ENCODE measurements at regions not wholly inside any gene's neighbourhood (a gene's known extent, or its start where the extent isn't known, plus 50 kb on each side); places are given as distances from the start of the nearest gene placed in this dataset.
"Not testable (repeated sequence)": the region's sequence is repeated elsewhere in the genome, so short reads cannot be mapped to it uniquely, and the experiment has no call there.

- DNase-seq (ENCODE audit: low read depth in 2 of 2) = no peak
Measured at GRCh38 chr6:134675110-134676054, 274.5 kb downstream of the ALDH8A1 start.

DNA sequence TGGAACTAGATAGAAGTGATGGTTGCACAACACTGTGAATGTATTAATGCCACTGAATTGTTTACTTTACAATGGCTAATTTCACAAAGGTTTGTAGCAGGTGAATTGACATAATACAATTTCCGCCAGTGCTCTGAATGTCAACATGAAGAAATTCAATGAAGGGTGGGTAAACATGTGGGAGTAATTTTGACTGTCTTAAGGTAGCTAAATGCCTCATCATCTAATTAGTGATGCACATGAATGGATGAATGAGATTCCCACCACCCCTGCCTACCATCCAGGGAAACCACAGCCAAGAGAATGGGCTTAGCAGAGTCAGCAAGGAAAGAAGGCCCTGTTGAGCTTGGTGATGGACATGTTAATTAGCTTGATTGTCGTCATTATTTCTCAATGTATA, 275.3 kb downstream of the ALDH8A1 start:
- DNase-seq (ENCODE audit: low read depth in 2 of 2) = no peak

DNA sequence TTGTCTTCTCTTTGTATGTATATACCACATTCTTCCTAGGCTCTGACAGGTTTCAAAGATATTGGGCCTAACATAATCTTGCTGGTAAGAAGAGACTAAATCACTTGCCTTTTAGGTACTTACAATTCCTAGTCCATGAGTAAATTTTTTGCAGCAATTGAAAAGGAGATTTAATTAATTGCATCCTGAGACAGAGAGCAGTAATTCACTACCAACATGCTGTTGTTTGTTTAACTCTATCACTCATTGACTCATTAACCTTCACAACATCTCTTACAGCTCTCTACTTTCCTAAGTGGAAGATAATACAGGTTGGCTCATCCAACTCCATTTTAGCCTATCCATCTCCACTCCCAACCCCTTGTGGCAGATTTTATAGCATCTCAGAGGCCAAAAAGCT, 280.4 kb downstream of the ALDH8A1 start:
- no peak for DNase-seq (ENCODE audit: low read depth in 2 of 2)

DNA sequence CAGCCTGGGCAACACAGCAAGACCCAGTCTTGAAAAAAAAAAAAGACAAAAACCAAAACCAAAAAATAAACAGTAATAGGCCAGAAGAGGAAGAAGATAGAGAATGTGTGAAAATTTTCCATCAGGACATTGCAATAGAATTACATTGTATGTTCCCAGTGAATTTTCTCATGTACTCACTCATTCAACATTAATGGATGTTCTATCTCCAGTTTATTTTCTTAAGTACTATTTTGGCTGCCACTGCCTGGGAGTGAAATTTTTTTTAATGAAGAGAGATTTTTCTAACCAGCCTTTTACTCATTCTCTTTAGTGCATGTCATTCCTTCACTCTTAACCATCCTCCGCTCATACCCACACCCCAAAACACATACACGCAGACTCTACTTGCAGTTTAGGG, 282.8 kb downstream of the ALDH8A1 start:
- DNase-seq (ENCODE audit: low read depth in 2 of 2) = no peak

- no peak for DNase-seq (ENCODE audit: low read depth in 2 of 2)
Measured at GRCh38 chr6:134666125-134666524, 283.8 kb downstream of the ALDH8A1 start.

DNA sequence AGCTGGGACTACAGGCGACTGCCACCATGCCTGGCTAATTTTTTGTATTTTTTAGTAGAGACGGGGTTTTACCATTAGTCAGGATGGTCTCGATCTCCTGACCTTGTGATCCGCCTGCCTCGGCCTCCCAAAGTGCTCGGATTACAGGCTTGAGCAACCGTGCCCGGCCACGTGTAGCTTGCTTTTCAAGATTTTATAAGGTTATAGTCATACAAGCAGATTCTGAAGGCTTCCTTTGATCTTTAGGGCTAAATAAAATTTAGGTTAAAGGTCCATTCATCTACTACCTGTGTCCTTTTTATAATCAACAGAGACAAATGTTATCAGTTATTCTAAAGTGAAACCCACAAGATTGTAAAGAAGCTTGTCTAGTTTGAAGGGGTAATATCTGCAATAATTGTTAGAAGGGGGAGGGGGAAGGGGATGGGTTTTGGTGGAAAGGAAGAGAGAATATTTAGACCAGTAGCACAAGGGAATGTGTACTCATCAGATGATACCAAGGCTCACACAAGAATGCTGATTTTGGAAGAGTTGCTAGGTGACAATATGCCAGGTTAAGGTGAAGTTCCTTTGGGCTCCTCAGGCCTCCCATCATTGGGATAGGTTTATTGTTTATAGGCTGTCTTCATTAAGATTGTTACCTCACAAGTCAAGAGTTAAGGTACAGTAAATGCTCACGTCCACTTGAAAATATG, 284.7 kb downstream of the ALDH8A1 start:
- DNase-seq (ENCODE audit: low read depth in 2 of 2) = no peak

DNA sequence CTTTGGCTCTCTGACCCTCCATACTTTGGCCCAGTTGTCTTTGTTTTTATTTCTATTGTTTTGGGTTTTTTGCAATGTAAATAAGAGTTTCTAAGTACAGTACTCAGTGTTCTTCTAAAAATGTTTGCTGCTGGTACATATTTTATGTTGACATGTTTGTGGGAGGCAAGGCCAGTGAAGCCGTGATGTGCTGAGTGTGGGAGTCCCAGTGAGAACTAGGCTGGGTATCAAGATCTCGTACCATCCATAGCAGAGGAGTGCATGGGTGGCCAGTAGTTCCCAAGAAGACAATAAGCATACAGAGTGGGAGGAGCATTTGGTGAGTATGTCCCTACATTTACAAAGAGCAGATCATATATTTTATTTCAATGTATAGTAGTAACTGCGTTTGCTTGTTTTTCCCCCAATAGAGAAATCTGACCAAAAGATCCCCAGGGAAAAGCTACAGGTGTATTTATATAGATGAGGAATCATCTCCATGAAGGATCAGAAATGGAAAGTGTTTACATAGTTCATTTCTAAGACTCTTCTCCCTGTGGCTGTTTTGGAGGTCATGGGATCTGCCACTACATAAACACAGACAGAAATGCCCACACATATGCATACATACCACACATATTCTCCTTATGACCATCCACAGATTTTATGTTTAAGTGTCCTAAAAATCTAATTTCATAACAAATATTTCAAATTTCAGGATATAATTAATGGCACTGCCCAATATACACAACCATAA, 285.9 kb downstream of the ALDH8A1 start:
- DNase-seq (ENCODE audit: low read depth in 2 of 2) = no peak

GRCh38 chr6:134663356-134663755, 286.5 kb downstream of the ALDH8A1 start:
- no peak for DNase-seq (ENCODE audit: low read depth in 2 of 2)

- DNase-seq (ENCODE audit: low read depth in 2 of 2) = no peak
Measured at GRCh38 chr6:134662077-134662700, 287.7 kb downstream of the ALDH8A1 start.

DNA sequence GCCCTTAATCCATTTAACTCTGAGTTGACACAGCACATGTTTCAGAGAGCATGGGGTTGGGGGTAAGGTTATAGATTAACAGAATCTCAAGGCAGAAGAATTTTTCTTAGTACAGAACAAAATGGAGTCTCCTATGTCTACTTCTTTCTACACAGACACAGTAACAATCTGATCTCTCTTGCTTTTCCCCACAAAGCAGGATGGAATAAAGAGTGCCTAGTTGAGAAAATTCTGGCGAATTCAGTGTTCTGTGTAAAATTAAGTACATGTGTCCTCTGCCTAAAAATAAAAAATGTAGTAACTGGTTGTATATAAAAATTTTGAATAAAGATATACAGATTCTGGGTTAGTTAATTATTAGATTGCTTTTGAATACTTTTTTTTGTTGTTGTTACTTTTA, 290.0 kb downstream of the ALDH8A1 start:
- DNase-seq (ENCODE audit: low read depth in 2 of 2) = not testable (repeated sequence)

GRCh38 chr6:134658596-134658995, 291.3 kb downstream of the ALDH8A1 start:
- no peak for DNase-seq (ENCODE audit: low read depth in 2 of 2)

- no peak for DNase-seq (ENCODE audit: low read depth in 2 of 2)
Measured at GRCh38 chr6:134657751-134658527, 292.0 kb downstream of the ALDH8A1 start.

DNA sequence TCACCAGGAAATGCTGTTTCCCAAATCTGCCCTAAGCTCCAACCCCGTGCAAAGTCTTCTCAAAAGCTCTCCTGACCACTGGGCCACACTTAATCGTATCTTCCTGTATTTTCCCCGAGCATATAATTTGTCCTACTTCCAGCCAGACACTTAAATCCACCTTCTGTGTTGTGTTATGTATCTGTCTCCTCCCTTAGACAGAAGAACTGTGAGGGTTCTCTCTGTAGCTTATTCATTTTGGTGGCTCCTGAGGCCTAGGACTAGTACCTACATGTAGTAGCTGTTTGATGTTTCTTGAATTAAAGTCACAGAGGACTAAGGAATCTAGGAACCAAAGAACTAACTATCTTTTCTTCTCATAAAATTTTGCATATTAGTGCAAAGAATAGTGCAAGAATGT, 292.6 kb downstream of the ALDH8A1 start:
- DNase-seq (ENCODE audit: low read depth in 2 of 2) = no peak

GRCh38 chr6:134654751-134655150, 295.1 kb downstream of the ALDH8A1 start:
- no peak for DNase-seq (ENCODE audit: low read depth in 2 of 2)

DNA sequence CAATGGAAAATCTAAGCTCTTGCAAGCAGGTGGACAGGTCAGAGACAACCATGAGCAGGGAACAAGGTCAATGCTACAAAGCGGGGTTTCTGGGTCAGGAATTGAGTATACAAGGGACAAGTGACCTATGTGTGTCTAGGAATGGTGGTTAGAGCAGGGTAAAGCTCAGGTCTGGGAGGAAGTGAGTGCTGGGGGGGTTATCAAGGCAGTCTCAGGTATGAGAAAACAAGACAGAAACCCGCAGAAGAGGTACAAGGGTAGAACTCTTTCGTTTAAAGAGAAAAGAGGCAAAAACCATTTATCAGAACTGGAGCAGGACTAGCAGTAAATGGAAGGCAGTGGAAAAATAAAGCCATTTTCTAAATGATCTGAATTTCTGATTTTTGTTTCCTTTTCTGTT, 298.4 kb downstream of the ALDH8A1 start:
- no peak for DNase-seq (ENCODE audit: low read depth in 2 of 2)

- no peak for DNase-seq (ENCODE audit: low read depth in 2 of 2)
Measured at GRCh38 chr6:134647861-134648260, 302.0 kb downstream of the ALDH8A1 start.

- DNase-seq (ENCODE audit: low read depth in 2 of 2) = no peak
Measured at GRCh38 chr6:134642819-134643218, 307.1 kb downstream of the ALDH8A1 start.

- no peak for DNase-seq (ENCODE audit: low read depth in 2 of 2)
Measured at GRCh38 chr6:134642279-134642678, 307.6 kb downstream of the ALDH8A1 start.

GRCh38 chr6:134640975-134641429, 308.9 kb downstream of the ALDH8A1 start:
- peak; percentile 48 to 52 for DNase-seq (ENCODE audit: low read depth in 2 of 2)

DNA sequence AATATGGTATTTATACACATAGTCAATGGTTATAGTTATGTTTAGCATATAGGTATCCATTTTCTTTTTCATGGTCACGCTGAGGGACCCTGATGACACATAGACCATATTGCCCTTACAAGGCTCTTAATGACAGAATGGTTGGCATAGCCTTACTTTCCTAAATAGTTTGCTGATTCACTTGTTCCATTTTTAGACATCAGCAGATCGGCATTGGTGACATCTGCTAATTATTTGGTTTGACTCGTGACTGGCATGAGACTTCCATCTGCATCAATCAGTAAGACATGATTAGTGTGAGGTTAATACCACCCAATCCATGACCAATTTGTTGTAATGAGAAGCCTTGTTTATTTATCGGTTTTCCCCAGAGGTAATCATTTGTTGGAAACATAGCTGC, 309.7 kb downstream of the ALDH8A1 start:
- no peak for DNase-seq (ENCODE audit: low read depth in 2 of 2)

DNA sequence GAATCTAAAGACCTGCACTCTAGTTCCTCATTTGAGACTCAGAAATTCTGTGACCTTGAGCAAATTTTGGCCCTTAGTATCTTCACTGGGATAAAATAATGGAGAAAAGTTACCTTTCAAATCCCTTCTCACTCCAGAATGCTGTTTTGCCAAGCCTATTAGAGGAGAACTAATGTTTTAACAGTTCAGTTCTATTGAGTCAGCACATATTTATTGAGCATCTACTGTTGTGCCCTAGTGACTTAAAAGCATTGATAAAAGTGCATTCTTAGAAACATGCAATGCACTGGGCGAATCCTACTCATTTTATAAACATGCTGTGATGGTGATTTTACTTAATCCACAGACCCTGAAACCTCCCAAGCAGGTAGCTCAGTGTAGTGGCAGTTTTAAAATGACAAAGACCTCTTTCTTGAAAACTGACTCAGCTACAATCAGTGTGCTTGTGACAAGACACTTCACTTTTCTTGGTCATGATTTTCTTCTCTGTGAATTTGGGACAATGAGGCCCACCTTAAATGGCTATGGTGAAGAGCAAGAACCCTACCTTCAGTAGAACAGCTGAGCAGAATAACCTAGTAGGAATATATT, 312.0 kb downstream of the ALDH8A1 start:
- DNase-seq (ENCODE audit: low read depth in 2 of 2) = no peak

Measured in stimulated activated CD4-positive, alpha-beta T cell treated with anti-CD3 and anti-CD28 coated beads, Interleukin-1b, Interleukin-23, amount 100 ng/mL, for 1 hour (primary cell).